Globus pallidus (tissue), 1 donor: ENCODE measurements at regions not wholly inside any gene's neighbourhood (a gene's known extent, or its start where the extent isn't known, plus 50 kb on each side); places are given as distances from the start of the nearest gene placed in this dataset.
"Not testable (repeated sequence)": the region's sequence is repeated elsewhere in the genome, so short reads cannot be mapped to it uniquely, and the experiment has no call there.

ENCODE experiments used
- DNase-seq: peaks from one replicate; pipeline ENCODE4 v3.0.0-alpha.2; 2015; ENCODE audit warnings: low spot score

GRCh38 chr2:107462181-107462580 is 364.5 kb upstream of the RGPD4 start:
- no peak for DNase-seq

- peak; percentile 24 for DNase-seq
These were observed 360.5 kb upstream of the RGPD4 start for GRCh38 chr2:107466241-107466640.

DNA sequence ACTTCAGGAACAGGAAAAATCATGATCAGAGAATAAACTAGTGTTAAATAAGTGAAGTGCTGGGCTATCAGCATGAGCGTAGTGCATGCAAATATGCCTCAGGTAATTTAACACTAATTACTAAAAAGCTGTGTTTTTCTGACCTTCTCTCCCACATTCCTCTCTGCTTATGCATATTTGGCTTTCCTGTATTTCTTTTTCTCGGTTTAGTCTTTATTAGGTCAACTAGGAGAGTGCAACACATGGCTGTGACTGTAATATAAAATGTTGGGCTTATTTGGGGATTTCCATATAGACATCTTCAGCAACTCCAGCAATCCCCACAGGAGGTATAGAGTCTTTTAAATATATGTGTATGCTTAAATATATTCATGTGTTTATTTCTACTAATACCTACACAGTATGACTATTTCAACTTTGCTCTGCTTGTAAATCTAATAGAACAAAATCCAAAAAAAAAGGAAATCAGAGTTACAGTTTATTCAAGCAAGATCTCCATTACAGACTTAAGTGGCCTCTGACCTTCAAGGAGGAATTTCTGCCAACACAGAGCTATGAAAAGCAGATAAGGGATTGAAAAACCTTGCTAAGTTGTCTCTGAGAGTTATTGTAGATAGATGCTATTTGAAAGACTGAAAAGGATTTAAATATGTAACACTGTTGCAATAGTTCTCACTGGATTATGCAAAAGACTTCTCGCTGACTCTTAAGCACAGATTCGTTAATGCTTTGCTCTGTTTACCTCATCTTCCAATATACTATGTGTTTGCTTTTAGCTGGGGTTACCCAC is 359.5 kb upstream of the RGPD4 start:
- DNase-seq = no peak

DNA sequence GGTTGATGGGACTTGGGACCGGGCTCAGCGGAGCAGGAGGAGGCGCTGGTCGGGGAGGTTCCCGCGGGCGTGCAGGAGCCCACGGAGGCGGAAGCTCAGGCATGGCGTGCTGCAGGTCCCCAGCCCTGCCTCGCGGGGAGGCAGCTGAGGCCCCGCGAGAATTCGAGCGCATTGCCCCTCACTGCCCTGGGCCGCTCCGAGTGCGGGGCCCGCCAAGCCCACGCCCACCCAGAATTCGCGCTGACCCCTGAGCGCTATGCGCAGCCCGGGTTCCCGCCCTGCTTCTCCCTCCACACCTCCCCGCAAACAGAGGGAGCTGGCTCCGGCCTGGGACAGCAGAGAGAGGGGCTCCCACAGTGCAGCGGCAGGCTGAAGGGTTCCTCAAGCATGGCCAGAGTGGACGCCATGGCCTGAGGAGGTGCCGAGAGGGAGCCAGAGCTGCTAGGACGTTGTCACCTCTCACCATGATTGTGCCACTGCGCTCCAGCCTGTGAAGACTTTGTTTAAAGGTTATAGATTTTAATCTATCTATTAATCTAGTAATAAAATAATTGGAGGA is 357.2 kb upstream of the RGPD4 start:
- no peak for DNase-seq

DNA sequence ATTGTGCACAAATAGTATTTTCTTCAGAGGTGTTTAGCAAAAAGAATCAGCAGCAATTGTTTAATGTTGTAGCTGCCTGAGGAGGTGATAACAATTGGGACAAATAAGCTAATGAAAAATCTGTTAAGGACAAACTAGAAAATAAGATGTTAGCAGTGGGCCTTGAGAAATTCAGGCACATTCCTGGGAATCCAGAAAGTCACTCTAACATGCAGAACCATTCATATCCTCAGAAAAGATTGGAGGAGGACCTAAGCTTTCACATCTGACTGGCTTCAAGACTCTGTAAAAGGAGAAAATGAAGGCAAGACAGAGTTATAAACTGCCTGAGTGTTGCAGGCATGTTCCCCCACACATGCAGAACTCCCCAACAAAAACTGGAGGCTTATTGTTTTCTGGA is 353.5 kb upstream of the RGPD4 start:
- DNase-seq = no peak

- DNase-seq = no peak
These were observed 350.8 kb upstream of the RGPD4 start for GRCh38 chr2:107475859-107476258.

DNA sequence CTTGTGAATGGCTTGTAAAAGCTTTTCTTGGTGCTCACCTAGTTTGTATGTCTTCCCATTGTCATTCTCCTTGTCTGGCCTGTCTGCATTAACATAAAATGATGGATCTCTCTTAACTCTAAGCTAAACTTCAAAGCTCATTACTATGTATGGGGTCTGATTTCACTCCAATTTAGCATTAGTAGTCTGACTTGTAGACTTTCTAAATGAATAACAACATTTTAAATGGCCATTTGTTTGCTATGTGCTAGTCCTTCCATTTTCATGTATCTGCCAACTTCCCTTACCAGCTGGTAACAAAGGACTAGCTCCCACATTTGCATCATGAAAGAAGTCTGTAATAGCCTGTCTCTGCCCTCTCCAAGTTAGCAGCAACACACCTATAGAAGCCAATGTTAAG is 324.2 kb upstream of the RGPD4 start:
- DNase-seq = no peak

DNA sequence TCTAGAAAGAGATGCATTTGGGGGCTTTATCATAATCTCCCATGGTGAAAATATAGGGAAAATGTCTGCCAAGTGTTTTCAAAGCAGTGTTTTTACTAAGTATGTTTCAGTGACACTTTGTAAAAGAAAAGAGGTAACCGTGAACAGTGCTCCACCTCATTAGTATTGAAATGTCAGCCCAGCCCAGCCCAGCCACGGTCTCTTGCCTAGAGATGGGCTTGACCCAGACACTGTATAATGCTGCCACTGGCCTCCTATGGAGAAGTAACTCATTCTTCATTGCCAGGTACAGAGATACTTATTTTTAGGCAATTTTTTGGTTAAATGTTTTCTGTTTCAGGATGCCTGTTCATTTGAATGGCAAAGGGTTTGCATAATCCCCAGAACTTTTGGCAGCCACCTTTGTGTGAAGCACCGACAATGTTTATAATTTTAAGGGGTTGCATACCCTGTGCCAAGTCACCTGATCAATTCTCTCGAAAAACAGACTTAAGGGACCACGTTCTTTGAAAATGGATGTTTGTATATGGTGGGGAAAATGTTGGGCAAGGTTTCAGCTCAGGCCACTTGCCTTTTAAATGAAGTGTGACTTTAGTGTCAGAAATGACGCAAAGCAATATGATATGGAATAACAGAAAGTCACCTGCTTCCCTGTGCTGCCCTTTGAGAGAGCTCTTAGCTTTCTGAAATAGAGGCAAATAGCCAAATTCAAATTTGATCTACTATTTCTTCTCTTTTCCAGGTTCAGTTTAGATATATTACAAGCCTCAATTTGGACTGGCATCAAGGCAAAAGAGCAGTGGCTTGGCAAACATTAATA is 314.5 kb upstream of the RGPD4 start:
- no peak for DNase-seq

- DNase-seq = no peak
These were observed 301.3 kb upstream of the RGPD4 start for GRCh38 chr2:107525406-107525805.

DNA sequence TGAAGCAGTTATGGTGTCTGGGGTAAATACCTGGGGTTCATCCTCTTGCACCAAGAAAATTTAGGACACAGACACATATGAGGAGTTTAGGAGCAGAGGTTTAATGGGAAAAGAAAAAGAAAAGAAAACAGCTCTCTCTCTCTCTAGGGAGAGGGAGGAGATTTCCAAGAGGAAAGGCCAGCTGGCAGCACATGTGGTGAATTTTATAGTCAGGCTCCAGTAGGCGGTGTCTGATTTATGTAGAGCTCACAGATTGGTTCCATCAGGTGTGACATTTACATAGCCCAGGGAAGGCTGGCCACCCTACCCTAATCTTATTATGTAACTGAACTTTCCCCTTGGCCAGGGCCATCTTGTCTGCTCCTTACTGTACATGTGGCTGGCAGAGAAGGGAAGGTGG is 297.5 kb upstream of the RGPD4 start:
- DNase-seq = no peak

GRCh38 chr2:107530046-107530445 is 296.6 kb upstream of the RGPD4 start:
- DNase-seq = no peak

GRCh38 chr2:107534926-107535325 is 291.8 kb upstream of the RGPD4 start:
- DNase-seq = no peak

GRCh38 chr2:107535905-107536689 is 290.6 kb upstream of the RGPD4 start:
- not testable (repeated sequence) for DNase-seq

DNA sequence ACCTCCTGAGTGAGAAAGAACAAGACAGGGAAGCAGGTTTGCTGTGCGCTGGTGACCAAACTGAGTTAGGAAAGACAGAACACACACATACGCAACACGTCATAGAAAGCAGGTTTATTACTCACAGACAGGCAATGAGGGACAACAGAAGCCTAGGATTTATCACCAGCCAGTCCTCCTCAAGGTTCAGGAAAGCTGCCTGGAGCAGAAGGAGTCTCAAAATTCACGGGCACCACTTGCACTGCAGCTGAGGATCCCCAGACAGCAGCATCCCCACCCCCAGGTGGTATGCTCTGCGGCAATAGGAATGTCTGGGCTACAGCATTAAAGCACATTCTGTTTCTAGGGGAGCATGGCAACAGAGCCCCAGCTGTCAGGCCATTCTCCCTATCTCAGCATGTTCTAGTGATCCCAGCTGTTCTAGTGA is 284.4 kb upstream of the RGPD4 start:
- no peak for DNase-seq

- DNase-seq = no peak
These were observed 282.9 kb upstream of the RGPD4 start for GRCh38 chr2:107543793-107544192.

GRCh38 chr2:107545066-107545465 is 281.6 kb upstream of the RGPD4 start:
- no peak for DNase-seq

DNA sequence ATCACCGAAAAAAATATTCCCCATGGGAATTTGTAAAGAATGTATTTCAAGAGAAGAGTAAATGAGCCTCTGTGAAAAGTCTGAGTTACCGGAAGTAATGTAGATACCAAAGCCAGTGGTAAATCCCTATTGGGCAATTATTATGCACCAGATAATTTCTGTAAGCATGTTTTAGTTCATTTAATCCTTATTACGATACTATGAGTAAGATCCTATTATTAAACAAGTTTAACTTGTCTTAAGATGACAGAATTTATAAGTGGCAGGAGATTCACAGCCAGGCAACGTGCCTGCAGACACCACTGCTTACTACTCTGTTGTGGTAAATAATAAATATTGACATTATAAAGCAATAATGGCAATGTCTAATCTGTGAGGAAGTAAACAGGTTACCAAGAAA is 280.8 kb upstream of the RGPD4 start:
- DNase-seq = no peak

- no peak for DNase-seq
These were observed 278.5 kb upstream of the RGPD4 start for GRCh38 chr2:107548216-107548615.

DNA sequence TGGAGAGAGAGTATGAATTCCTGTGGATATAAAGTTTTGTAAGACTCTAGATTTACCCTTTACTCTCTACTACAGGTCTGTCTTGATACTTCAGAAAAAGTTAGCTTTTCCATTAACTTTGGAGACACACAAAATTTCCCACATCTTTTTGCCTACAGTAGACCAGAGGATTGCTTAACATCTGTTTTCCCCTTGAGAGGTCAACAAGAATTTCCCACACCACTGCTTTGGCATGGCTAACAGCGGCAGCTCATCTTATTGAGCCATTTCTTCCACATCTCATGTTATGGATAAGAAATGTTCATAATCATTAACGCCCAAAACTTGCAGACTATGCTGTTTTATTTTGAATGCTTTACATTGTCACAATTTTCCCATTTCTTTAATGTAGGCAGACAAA is 273.6 kb upstream of the RGPD4 start:
- DNase-seq = no peak

GRCh38 chr2:107553539-107553938 is 273.2 kb upstream of the RGPD4 start:
- peak; percentile 1 for DNase-seq

DNA sequence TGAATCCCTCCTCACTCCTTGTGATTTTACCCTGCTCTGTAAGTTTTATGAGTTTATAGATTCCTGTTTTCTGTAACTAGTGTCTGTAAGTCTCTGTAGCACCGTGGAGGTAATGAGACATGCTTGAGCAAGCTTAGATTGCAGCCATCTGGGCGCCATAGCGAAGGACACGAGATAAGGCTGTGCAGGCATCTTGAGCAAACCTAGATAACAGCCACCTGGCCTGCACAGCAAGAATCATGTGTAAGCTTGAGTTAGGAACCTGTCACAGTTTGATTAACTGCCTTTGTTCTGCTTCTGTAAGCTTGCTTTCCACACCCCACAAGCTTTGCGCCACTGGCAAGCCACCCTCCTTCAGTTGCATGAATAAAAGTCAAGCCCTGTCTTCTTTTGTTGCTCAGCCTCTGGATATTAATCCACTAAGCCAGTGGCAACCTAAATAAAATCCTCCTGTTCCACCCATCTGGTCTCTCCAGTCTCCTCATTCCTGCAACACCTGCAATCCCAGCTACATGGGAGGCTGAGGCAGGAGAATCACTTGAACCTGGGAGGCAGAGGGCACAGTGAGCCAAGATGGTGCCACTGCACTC is 270.6 kb upstream of the RGPD4 start:
- no peak for DNase-seq

DNA sequence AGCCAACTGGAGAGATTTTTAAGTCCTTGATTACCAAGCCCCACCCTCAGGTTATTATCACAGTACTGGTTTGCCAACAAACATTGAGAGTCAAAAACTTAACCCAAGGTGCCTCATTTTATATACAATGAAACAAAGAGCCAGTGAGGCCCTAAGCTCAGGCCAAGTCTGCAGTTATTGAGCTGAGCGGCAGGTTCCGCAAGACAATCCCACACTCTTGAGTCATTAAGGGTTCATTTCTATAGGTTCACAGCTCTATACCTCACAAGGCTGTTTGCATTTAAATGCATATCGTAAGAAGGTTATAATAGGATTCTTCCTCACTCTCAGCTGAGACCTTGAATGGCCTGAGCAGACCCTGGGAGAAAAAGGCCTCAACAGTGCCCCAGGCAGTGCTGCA is 268.4 kb upstream of the RGPD4 start:
- DNase-seq = no peak
